MCF 10A (cell line): ENCODE measurements at regions not wholly inside any gene's neighbourhood (a gene's known extent, or its start where the extent isn't known, plus 50 kb on each side); places are given as distances from the start of the nearest gene placed in this dataset.

ENCODE experiments used
- BruUV-seq: library from RNA; stranded (reverse); fragments of 400-500 nt; replicated peaks from 2 replicates; lab custom pipeline; 2021; lab: Mats Ljungman, UMichigan
- CTCF ChIA-PET: fragments of 300-600 bp; sonication (Branson Sonifier 250); formaldehyde crosslinking; extraction: SDS; loops from one replicate; lab custom pipeline; 2021; ENCODE audit warnings: antibody characterized with exemption, inconsistent platforms; lab: Yijun Ruan, JAX
- POLR2A ChIA-PET: fragments of 300-600, 350-650 bp; sonication (Branson Sonifier 250); formaldehyde crosslinking; extraction: SDS; loops from one replicate; lab custom pipeline; 2020; ENCODE audit warnings: antibody characterized with exemption, inconsistent platforms; lab: Yijun Ruan, JAX
- DNase-seq: peaks from one replicate; pipeline ENCODE4 v3.0.0-alpha.2; 2018; ENCODE audit not compliant: unreplicated experiment
- H3K27ac Mint-ChIP-seq: one replicate; pipeline ENCODE4 v1.8.0; 2022; ENCODE audit warnings: mild to moderate bottlenecking, low read depth, mixed read lengths; ENCODE audit not compliant: unreplicated experiment
- H3K27me3 Mint-ChIP-seq: one replicate; pipeline ENCODE4 v1.8.0; 2022; ENCODE audit warnings: mixed read lengths; ENCODE audit not compliant: insufficient read depth, unreplicated experiment
- H3K36me3 Mint-ChIP-seq: one replicate; pipeline ENCODE4 v1.8.0; 2022; ENCODE audit warnings: mild to moderate bottlenecking, moderate library complexity, mixed read lengths; ENCODE audit not compliant: insufficient read depth, unreplicated experiment
- H3K4me1 Mint-ChIP-seq: one replicate; pipeline ENCODE4 v1.8.0; 2022; ENCODE audit warnings: mixed read lengths; ENCODE audit not compliant: insufficient read depth, unreplicated experiment
- H3K4me3 Mint-ChIP-seq: one replicate; pipeline ENCODE4 v1.8.0; 2022; ENCODE audit warnings: mild to moderate bottlenecking, moderate library complexity, mixed read lengths; ENCODE audit not compliant: unreplicated experiment
- H3K9me3 Mint-ChIP-seq: one replicate; pipeline ENCODE4 v1.8.0; 2022; ENCODE audit warnings: mixed read lengths; ENCODE audit not compliant: unreplicated experiment
- intact Hi-C: fragments of 100-400 bp; cut with micrococcal nuclease; formaldehyde crosslinking; loops from 2 replicates; pipeline ENCODE4 v1.14.1; 2022
- TF ChIP-seq, protein P1 (sequence below): fragments of 200-600 bp; IDR thresholded peaks from one replicate; pipeline ENCODE4 v1.8.0; 2022; ENCODE audit warnings: antibody characterized with exemption, mild to moderate bottlenecking; ENCODE audit not compliant: unreplicated experiment

DNA sequence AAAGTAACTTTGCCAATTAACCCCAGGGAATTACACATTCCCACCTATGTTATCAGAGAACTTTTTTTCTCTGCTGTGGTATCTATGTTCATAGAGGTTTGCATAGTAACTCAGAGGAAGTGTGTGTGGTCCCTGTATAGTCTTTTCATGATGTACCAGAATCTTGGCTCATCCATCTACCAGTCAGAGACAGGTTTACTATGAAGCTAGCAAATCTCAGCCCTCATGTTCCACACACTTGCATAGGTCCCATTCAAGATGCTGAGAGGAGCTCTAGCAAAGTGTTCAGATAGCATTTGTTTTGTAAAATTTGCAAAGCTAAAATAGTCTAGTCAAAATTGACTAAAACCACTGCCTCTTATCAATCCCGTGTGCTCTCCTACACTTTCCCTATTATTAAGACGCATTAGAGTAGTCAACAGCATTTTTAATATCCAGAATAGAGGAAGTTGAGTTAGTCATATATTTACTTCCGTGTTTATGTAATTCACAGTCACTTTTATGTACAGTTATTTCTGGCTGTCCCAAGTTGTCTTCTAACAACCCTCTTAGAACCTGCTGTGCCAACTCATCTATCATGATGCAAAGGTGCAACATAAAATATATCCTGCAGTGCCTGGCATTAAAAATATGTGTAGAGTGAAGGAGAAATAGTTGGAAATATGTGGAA is 184.2 kb downstream of the FAM76B start:
- Mint-ChIP-seq H3K27me3 (no peaks in the 10 kb centered on the region), H3K4me3 (no peak overlapping the region), H3K4me1 (no peaks in the 10 kb centered on the region), H3K27ac (no peak overlapping the region), H3K36me3 (no peaks in the 10 kb centered on the region), H3K9me3 (no peaks in the 10 kb centered on the region)
- ChIA-PET POLR2A (interaction anchor here (0.6 to 1.2 kb wide), 2 partner anchors 15 to 1207 kb away, joined by 3 read pairs; no protein-coding TSS in a partner anchor), CTCF (interaction anchor here (0.6 to 2.2 kb wide), 2 partner anchors 9 to 453 kb away, joined by 3 to 6 read pairs; no protein-coding TSS in a partner anchor)
- DNase-seq: no peak
- TF ChIP-seq, protein P1, sequence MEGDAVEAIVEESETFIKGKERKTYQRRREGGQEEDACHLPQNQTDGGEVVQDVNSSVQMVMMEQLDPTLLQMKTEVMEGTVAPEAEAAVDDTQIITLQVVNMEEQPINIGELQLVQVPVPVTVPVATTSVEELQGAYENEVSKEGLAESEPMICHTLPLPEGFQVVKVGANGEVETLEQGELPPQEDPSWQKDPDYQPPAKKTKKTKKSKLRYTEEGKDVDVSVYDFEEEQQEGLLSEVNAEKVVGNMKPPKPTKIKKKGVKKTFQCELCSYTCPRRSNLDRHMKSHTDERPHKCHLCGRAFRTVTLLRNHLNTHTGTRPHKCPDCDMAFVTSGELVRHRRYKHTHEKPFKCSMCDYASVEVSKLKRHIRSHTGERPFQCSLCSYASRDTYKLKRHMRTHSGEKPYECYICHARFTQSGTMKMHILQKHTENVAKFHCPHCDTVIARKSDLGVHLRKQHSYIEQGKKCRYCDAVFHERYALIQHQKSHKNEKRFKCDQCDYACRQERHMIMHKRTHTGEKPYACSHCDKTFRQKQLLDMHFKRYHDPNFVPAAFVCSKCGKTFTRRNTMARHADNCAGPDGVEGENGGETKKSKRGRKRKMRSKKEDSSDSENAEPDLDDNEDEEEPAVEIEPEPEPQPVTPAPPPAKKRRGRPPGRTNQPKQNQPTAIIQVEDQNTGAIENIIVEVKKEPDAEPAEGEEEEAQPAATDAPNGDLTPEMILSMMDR: no peak
- intact Hi-C loops: no loop called here
- BruUV-seq: no TSS peak

DNA sequence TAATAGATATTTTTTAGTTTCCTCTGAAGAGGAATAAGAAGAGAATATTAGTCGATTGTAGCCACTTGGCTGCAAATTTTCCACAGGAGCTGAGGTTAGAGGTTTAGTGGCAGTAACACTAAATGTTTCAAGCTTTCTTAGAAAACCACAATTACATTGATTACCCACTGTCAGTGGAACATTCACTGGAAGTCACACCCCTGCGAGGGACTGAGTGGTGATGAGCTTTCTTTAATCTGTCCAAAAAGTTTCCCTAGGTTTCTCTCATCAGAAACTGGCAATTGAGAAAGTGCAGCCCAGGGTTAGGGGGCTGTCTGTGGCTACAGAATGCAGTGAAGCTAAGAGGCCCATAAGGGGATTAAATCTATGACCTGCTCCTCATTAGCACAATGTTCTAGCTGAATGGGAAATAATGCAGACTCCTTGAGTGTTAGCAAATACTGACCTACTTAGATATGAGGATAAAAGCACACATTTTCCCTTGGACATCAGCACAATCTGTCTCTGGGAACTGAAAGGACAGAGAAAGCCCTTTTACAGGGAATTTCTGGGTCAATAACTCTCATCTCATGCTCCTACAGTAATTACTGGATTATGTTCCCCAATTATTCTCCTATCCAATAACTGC is 189.5 kb downstream of the FAM76B start:
- Mint-ChIP-seq H3K27ac (no peak overlapping the region), H3K4me1 (peaks cover 26% of the 10 kb centered on the region), H3K4me3 (no peak overlapping the region), H3K36me3 (no peaks in the 10 kb centered on the region), H3K9me3 (no peaks in the 10 kb centered on the region), H3K27me3 (no peaks in the 10 kb centered on the region)
- TF ChIP-seq, protein P1: no peak
- DNase-seq: no peak
- CTCF ChIA-PET: interaction anchor here (0.6 kb wide), 1 partner anchor 30 kb away, joined by 3 read pairs; no protein-coding TSS in a partner anchor
- intact Hi-C loops: no loop called here
- no TSS peak for BruUV-seq
- POLR2A ChIA-PET: interaction anchor here (0.7 kb wide), 1 partner anchor 854 kb away, joined by 3 read pairs; no protein-coding TSS in a partner anchor

DNA sequence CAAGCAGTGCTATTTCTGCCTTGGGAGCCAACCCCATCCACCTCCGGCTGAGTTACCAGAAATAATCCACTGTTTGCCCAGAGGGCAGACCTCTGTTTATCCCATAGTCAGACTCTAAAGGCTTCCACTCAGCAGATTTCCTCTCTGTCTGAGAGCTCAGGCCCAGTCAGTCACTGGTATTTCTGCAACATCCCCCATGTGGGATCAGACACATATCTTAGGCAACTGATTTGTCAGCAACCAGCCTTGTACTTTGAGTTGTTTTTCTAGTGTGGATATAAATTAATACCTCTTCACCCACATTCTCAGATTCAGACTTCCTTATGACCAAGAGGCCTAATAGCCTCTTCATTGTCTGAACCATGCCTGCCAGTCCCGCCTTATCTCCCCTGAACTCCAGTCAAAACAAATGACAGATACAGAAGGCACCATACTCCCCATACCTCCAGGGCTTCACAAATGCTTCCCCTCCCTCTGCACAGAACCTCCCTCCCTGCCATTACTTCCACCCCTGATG is 193.6 kb downstream of the FAM76B start:
- Mint-ChIP-seq H3K27me3 (no peaks in the 10 kb centered on the region), H3K36me3 (no peaks in the 10 kb centered on the region), H3K9me3 (no peaks in the 10 kb centered on the region), H3K4me3 (no peak overlapping the region), H3K4me1 (peaks cover 26% of the 10 kb centered on the region), H3K27ac (peak overlapping the region; percentile 92)
- no TSS peak for BruUV-seq
- TF ChIP-seq, protein P1: no peak
- CTCF ChIA-PET: interaction anchor here (0.7 to 2.0 kb wide), 6 partner anchors 9 to 441 kb away, joined by 3 to 6 read pairs (median 4); no protein-coding TSS in a partner anchor
- intact Hi-C loops: no loop called here
- no peak for DNase-seq
- POLR2A ChIA-PET: interaction anchor here (0.6 to 1.6 kb wide), 7 partner anchors 8 to 367 kb away, joined by 3 to 6 read pairs (median 4); partner anchors contain the start of gene SESN3

DNA sequence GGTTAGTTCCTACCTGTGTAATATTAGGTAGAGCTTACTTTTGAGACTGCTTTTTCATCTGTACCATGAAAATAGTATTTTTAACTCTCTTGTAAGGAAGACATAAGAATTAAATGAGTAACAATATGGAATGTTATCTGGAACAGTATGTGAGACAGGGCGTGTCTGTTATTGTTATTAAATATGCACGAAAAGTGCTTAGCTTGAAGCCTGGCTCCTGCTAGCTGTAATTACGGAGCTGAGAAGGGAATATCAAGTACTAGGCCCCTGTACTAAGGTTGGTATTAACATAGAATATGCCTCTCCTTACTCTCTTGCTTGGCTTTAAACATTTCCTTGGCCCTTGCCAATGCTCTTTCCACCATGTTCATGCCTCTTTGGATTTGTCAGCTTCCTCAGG is 194.0 kb downstream of the FAM76B start:
- Mint-ChIP-seq H3K9me3 (no peaks in the 10 kb centered on the region), H3K4me3 (no peak overlapping the region), H3K36me3 (no peaks in the 10 kb centered on the region), H3K27ac (peak overlapping the region; percentile 92), H3K27me3 (no peaks in the 10 kb centered on the region), H3K4me1 (peaks cover 26% of the 10 kb centered on the region)
- BruUV-seq: no TSS peak
- CTCF ChIA-PET: interaction anchor here (0.8 to 2.0 kb wide), 3 partner anchors 10 to 441 kb away, joined by 3 to 6 read pairs (median 4); no protein-coding TSS in a partner anchor
- no peak for DNase-seq
- intact Hi-C loops: no loop called here
- POLR2A ChIA-PET: interaction anchor here (0.6 to 1.6 kb wide), 8 partner anchors 9 to 366 kb away, joined by 3 to 6 read pairs (median 4); partner anchors contain the start of gene SESN3
- TF ChIP-seq, protein P1: no peak
